Mesenchymal stem cell (in vitro differentiated cells and primary cell): ENCODE measurements at regions not wholly inside any gene's neighbourhood (a gene's known extent, or its start where the extent isn't known, plus 50 kb on each side); places are given as distances from the start of the nearest gene placed in this dataset.

Source experiments
- DNase-seq: peaks from one replicate; pipeline ENCODE4 v3.0.0-alpha.2; 2013
- H2AFZ ChIP-seq: one replicate; pipeline ENCODE4 v1.6.1; 2013; ENCODE audit warnings: low read depth, mild to moderate bottlenecking, control low read depth, inconsistent platforms, low read length, moderate library complexity
- H2AK5ac ChIP-seq: 2 replicates; pipeline ENCODE4 v1.6.1; 2013; ENCODE audit warnings: low read length, moderate library complexity, mild to moderate bottlenecking, inconsistent platforms; ENCODE audit not compliant: severe bottlenecking
- H2BK120ac ChIP-seq: one replicate; pipeline ENCODE4 v1.6.1; 2013; ENCODE audit warnings: low read depth, mild to moderate bottlenecking, inconsistent platforms, low read length, moderate library complexity
- H2BK12ac ChIP-seq, 2 experiments: one replicate each; pipeline ENCODE4 v1.6.1; 2013; ENCODE audit warnings: inconsistent platforms in 2 of 2, low read length in 2 of 2, mild to moderate bottlenecking in 2 of 2, moderate library complexity in 2 of 2, control low read depth in 1 of 2
- H2BK15ac ChIP-seq: one replicate; pipeline ENCODE4 v1.6.1; 2013; ENCODE audit warnings: mild to moderate bottlenecking, low read depth, inconsistent platforms; ENCODE audit not compliant: poor library complexity, severe bottlenecking
- H2BK5ac ChIP-seq: 2 replicates; pipeline ENCODE4 v1.6.1; 2013; ENCODE audit warnings: low read depth, mild to moderate bottlenecking, low read length, control low read depth, inconsistent platforms; ENCODE audit not compliant: poor library complexity, severe bottlenecking
- H3K14ac ChIP-seq, 2 experiments: one replicate each; pipeline ENCODE4 v1.6.1; 2013; ENCODE audit warnings: inconsistent platforms in 2 of 2, low read length in 2 of 2, control low read depth in 1 of 2, mild to moderate bottlenecking in 1 of 2, moderate library complexity in 1 of 2
- H3K18ac ChIP-seq, 2 experiments: one replicate each; pipeline ENCODE4 v1.6.1; 2013; ENCODE audit warnings: inconsistent platforms in 2 of 2, low read length in 2 of 2, control low read depth in 1 of 2, low read depth in 1 of 2, mild to moderate bottlenecking in 1 of 2
- H3K23ac ChIP-seq, 2 experiments: one replicate each; pipeline ENCODE4 v1.6.1; 2013; ENCODE audit warnings: inconsistent platforms in 2 of 2, low read length in 2 of 2, mild to moderate bottlenecking in 2 of 2, moderate library complexity in 2 of 2, control low read depth in 1 of 2
- H3K27ac ChIP-seq: 2 replicates; pipeline ENCODE4 v1.5.1; 2013; ENCODE audit warnings: mild to moderate bottlenecking, moderate library complexity, low read length, control low read depth, inconsistent platforms; ENCODE audit not compliant: poor library complexity, severe bottlenecking
- H3K27me3 ChIP-seq, 2 experiments: 2 replicates each; pipeline versions ENCODE4 v1.6.1 to v1.7.0; 2013; ENCODE audit warnings: low read length in 2 of 2, mild to moderate bottlenecking in 2 of 2, moderate library complexity in 2 of 2, control low read depth in 1 of 2, inconsistent platforms in 1 of 2; ENCODE audit not compliant: control insufficient read depth in 1 of 2, insufficient read depth in 1 of 2
- H3K36me3 ChIP-seq, 2 experiments: 2 replicates each; pipeline versions ENCODE4 v1.6.1 to v1.7.0; 2013; ENCODE audit warnings: low read length in 2 of 2, control low read depth in 1 of 2, inconsistent platforms in 1 of 2, low read depth in 1 of 2, mild to moderate bottlenecking in 1 of 2; ENCODE audit not compliant: insufficient read depth in 2 of 2, control insufficient read depth in 1 of 2
- H3K4ac ChIP-seq, 2 experiments: one replicate each; pipeline ENCODE4 v1.6.1; 2013; ENCODE audit warnings: inconsistent platforms in 2 of 2, low read length in 2 of 2, mild to moderate bottlenecking in 2 of 2, moderate library complexity in 2 of 2, control low read depth in 1 of 2, low read depth in 1 of 2
- H3K4me1 ChIP-seq: 2 replicates; pipeline ENCODE4 v1.6.1; 2013; ENCODE audit warnings: low read depth, low read length, control low read depth; ENCODE audit not compliant: control insufficient read depth, insufficient read depth
- H3K4me2 ChIP-seq: 2 replicates; pipeline ENCODE4 v1.6.1; 2013; ENCODE audit warnings: low read length, mild to moderate bottlenecking, inconsistent platforms; ENCODE audit not compliant: poor library complexity, severe bottlenecking
- H3K4me3 ChIP-seq, 2 experiments: 2 replicates each; pipeline versions ENCODE4 v1.5.1 to v1.7.0; 2013; ENCODE audit warnings: low read length in 2 of 2, mild to moderate bottlenecking in 2 of 2, control low read depth in 1 of 2, low read depth in 1 of 2; ENCODE audit not compliant: insufficient read depth in 1 of 2
- H3K79me1 ChIP-seq: replicated peaks from 2 replicates; pipeline ENCODE4 v1.6.1; 2013; ENCODE audit warnings: mild to moderate bottlenecking, control low read depth, low read length, inconsistent platforms; ENCODE audit not compliant: poor library complexity, severe bottlenecking
- H3K9ac ChIP-seq: 2 replicates; pipeline ENCODE4 v1.7.0; 2013; ENCODE audit warnings: mild to moderate bottlenecking, low read length, moderate library complexity
- H3K9me3 ChIP-seq: 2 replicates; pipeline ENCODE4 v1.7.0; 2013; ENCODE audit warnings: mild to moderate bottlenecking, low read length; ENCODE audit not compliant: control insufficient read depth
- H4K8ac ChIP-seq: one replicate; pipeline ENCODE4 v1.6.1; 2013; ENCODE audit warnings: inconsistent platforms, mild to moderate bottlenecking, low read length, moderate library complexity
- H4K91ac ChIP-seq: one replicate; pipeline ENCODE4 v1.6.1; 2013; ENCODE audit warnings: mild to moderate bottlenecking, low read length, inconsistent platforms
- WGBS: methylation state at CpG from one replicate; pipeline ENCODE4 v1.1.7; 2013; ENCODE audit warnings: mixed read lengths; 5-methylcytosine and 5-hydroxymethylcytosine counted together

DNA sequence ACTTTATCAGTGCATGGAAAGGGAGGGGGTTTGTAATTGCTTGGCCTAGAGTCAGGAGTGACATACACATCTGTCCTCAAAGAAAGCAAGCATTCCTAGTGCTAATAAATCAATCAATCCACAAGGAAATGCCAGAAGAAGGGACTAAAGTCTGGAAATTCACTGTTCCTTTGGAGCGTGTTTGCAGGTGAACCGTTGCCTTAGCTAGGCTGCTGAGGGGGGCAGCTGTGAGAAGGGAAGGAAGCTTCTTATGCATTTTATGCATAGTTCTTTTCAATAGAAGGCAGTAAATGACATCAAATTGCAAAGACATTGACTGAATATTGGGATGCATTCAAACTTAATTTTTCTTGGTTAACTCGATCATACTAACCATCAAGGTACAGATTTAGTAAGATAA is 1092.5 kb upstream of the SEMA6A start:
- no peaks in the 10 kb centered on the region for H3K36me3 ChIP-seq
- H2BK120ac ChIP-seq, result no peak overlapping the region
- H3K23ac ChIP-seq, result no peak overlapping the region
- no peak overlapping the region for H2AK5ac ChIP-seq
- no peak overlapping the region for H3K4me3 ChIP-seq
- H3K79me1 ChIP-seq, result no peaks in the 10 kb centered on the region
- no peak overlapping the region for H3K27ac ChIP-seq
- H4K91ac ChIP-seq, result no peak overlapping the region
- 54% methylated on average over 2 of the region's 3 CpGs for WGBS
- no peak overlapping the region for H2BK12ac ChIP-seq
- DNase-seq, result no peak
- H3K14ac ChIP-seq, result no peak overlapping the region
- no peaks in the 10 kb centered on the region for H3K27me3 ChIP-seq
- no peak overlapping the region for H4K8ac ChIP-seq
- no peak overlapping the region for H2BK5ac ChIP-seq
- H3K4ac ChIP-seq, result no peak overlapping the region
- H2BK15ac ChIP-seq, result no peak overlapping the region
- no peak overlapping the region for H3K18ac ChIP-seq
- no peaks in the 10 kb centered on the region for H3K4me1 ChIP-seq
- no peak overlapping the region for H3K9ac ChIP-seq
- H3K4me2 ChIP-seq, result no peak overlapping the region
- H2AFZ ChIP-seq, result no peak overlapping the region
- H3K9me3 ChIP-seq, result no peaks in the 10 kb centered on the region

DNA sequence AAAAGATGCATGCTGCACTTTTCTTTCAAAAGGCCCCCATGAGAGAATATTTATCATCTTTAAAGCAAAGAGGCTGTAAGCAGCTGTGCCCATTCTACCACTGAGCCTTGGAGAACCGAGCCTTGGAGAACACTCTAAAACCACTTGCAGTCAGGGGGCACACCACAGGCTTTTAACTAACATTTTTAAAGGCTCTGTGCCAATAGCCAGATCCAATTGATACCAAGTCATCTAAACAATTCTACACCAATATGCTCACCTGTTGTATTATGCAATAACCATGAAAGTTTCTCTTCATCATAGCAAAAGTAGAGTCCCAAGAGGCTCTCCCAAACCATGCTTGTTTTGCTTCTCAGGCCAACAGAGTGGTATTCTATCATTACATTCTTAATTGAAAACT is 1090.5 kb upstream of the SEMA6A start:
- Histone ChIP-seq H4K8ac (no peak overlapping the region), H3K23ac (no peak overlapping the region), H3K9ac (no peak overlapping the region), H2BK15ac (no peak overlapping the region), H3K27me3 (no peaks in the 10 kb centered on the region), H3K36me3 (no peaks in the 10 kb centered on the region), H2AFZ (no peak overlapping the region), H3K4me2 (no peak overlapping the region), H2BK5ac (no peak overlapping the region), H4K91ac (no peak overlapping the region), H3K9me3 (no peaks in the 10 kb centered on the region), H3K4me1 (no peaks in the 10 kb centered on the region), H3K18ac (no peak overlapping the region), H2BK12ac (no peak overlapping the region), H2AK5ac (no peak overlapping the region), H3K4ac (no peak overlapping the region), H3K14ac (no peak overlapping the region), H3K27ac (no peak overlapping the region), H2BK120ac (no peak overlapping the region), H3K79me1 (no peaks in the 10 kb centered on the region), H3K4me3 (no peak overlapping the region)
- DNase-seq, result no peak
- 87% methylated on average over 1 of the region's 1 CpG for WGBS

DNA sequence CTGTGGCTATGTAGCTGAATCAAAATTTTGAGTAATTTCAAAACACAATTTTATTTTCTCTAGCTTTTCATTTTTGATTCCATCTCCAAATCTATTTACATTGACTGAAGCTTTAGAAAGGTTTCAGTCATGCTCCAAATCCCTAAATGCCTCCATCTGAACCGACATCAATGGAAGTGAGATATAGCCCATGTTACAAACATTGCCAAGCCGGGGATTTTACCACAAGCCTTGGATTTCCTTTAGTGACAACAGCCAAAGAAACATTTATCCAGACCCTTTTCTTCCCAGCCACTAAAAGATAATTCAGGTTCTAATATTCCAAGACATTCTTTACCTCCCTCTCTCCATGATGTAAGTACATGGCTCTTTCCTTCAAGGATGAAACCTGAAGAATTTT is 1087.7 kb upstream of the SEMA6A start:
- no peaks in the 10 kb centered on the region for H3K79me1 ChIP-seq
- H3K18ac ChIP-seq, result no peak overlapping the region
- no peak overlapping the region for H2BK12ac ChIP-seq
- H3K23ac ChIP-seq, result no peak overlapping the region
- H3K9ac ChIP-seq, result no peak overlapping the region
- DNase-seq, result no peak
- H4K8ac ChIP-seq, result no peak overlapping the region
- no peak overlapping the region for H2AK5ac ChIP-seq
- H2BK120ac ChIP-seq, result no peak overlapping the region
- WGBS, result 97% methylated on average over 2 of the region's 2 CpGs
- no peak overlapping the region for H3K4me3 ChIP-seq
- H3K4me1 ChIP-seq, result no peaks in the 10 kb centered on the region
- no peak overlapping the region for H4K91ac ChIP-seq
- H2AFZ ChIP-seq, result no peak overlapping the region
- no peaks in the 10 kb centered on the region for H3K27me3 ChIP-seq
- no peak overlapping the region for H2BK15ac ChIP-seq
- H3K14ac ChIP-seq, result no peak overlapping the region
- no peak overlapping the region for H3K4me2 ChIP-seq
- no peak overlapping the region for H3K27ac ChIP-seq
- H3K36me3 ChIP-seq, result no peaks in the 10 kb centered on the region
- H2BK5ac ChIP-seq, result no peak overlapping the region
- H3K4ac ChIP-seq, result no peak overlapping the region
- H3K9me3 ChIP-seq, result no peaks in the 10 kb centered on the region

DNA sequence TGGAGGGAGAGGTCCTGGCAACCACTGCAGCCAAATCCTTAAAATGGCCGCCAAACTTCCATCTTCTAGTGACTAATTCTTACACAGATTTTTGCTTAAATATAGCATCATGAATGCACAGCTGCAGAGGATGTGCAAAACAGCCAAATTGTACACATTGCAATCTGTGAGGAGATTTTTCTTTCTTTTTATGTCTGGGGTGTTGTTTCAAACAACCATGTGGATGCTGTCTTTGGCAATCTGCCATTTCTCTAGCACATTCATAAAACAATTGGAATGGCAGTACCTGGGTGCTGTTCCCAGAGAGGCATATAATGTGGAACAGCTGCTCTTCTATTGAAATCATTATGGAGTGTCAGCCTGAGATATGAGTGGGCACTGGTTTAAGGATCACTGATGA is 1082.9 kb upstream of the SEMA6A start:
- Histone ChIP-seq H3K27ac (no peak overlapping the region), H2BK5ac (no peak overlapping the region), H3K14ac (no peak overlapping the region), H2BK120ac (no peak overlapping the region), H2BK15ac (no peak overlapping the region), H3K4ac (no peak overlapping the region), H2BK12ac (no peak overlapping the region), H3K9ac (no peak overlapping the region), H3K18ac (peak overlapping the region in 1 of 2 experiments; percentile 43), H3K36me3 (no peaks in the 10 kb centered on the region), H4K8ac (no peak overlapping the region), H4K91ac (no peak overlapping the region), H2AK5ac (no peak overlapping the region), H3K23ac (no peak overlapping the region), H3K27me3 (no peaks in the 10 kb centered on the region), H3K4me1 (no peaks in the 10 kb centered on the region), H3K79me1 (no peaks in the 10 kb centered on the region), H3K9me3 (no peaks in the 10 kb centered on the region), H3K4me2 (no peak overlapping the region), H2AFZ (no peak overlapping the region), H3K4me3 (no peak overlapping the region)
- no peak for DNase-seq
- WGBS, result 100% methylated on average over 1 of the region's 1 CpG
